ENCODE measurements at regions not wholly inside any gene's neighbourhood (a gene's known extent, or its start where the extent isn't known, plus 50 kb on each side); places are given as distances from the start of the nearest gene placed in this dataset.

GRCh38 chr13:53188120-53188519 is 159.5 kb downstream of the OLFM4 start:
- Histone ChIP-seq H3K4me1 (ENCODE audit: control insufficient read depth, extremely low read depth, insufficient read depth, low read length) (peaks cover 10% of the 10 kb centered on the region), H3K79me2 (ENCODE audit: control insufficient read depth, insufficient read depth, low read length) (no peaks in the 10 kb centered on the region), H4K20me1 (ENCODE audit: control insufficient read depth, extremely low read depth, insufficient read depth, low read length) (no peaks in the 10 kb centered on the region), H3K27me3 (ENCODE audit: control insufficient read depth, extremely low read depth, insufficient read depth, low read length) (no peaks in the 10 kb centered on the region), H3K9me1 (ENCODE audit: control insufficient read depth, extremely low read depth, insufficient read depth, low read length) (no peaks in the 10 kb centered on the region), H3K9me3 (ENCODE audit: control insufficient read depth, low read depth, low read length) (no peaks in the 10 kb centered on the region), H3K4me2 (ENCODE audit: control insufficient read depth, extremely low read depth, insufficient read depth, low read depth, low read length) (no peak overlapping the region), H3K9ac (ENCODE audit: control insufficient read depth, extremely low read depth, insufficient read depth, low read length) (no peak overlapping the region), H2AFZ (ENCODE audit: control insufficient read depth, low read length) (no peak overlapping the region), H3K4me3 (ENCODE audit: control insufficient read depth in 2 of 3, extremely low read depth in 1 of 3, insufficient read depth in 2 of 3, low read depth in 1 of 3, low read length in 3 of 3) (no peak overlapping the region), H3K36me3 (ENCODE audit: control insufficient read depth in 2 of 2, extremely low read depth in 1 of 2, insufficient read depth in 2 of 2, low read length in 2 of 2) (no peaks in the 10 kb centered on the region), H3K27ac (ENCODE audit: control insufficient read depth, insufficient read depth, low read length) (no peak overlapping the region)
- DNase-seq (ENCODE audit: low read depth, low spot score) (no peak), FAIRE-seq (no peak)
- TF ChIP-seq, protein P1, sequence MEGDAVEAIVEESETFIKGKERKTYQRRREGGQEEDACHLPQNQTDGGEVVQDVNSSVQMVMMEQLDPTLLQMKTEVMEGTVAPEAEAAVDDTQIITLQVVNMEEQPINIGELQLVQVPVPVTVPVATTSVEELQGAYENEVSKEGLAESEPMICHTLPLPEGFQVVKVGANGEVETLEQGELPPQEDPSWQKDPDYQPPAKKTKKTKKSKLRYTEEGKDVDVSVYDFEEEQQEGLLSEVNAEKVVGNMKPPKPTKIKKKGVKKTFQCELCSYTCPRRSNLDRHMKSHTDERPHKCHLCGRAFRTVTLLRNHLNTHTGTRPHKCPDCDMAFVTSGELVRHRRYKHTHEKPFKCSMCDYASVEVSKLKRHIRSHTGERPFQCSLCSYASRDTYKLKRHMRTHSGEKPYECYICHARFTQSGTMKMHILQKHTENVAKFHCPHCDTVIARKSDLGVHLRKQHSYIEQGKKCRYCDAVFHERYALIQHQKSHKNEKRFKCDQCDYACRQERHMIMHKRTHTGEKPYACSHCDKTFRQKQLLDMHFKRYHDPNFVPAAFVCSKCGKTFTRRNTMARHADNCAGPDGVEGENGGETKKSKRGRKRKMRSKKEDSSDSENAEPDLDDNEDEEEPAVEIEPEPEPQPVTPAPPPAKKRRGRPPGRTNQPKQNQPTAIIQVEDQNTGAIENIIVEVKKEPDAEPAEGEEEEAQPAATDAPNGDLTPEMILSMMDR (optimal IDR thresholded peaks at IDR 0.05 in 1 of 3, IDR thresholded peaks at IDR 0.05 in 1 of 3, conservative IDR thresholded peaks at IDR 0.05 in 1 of 3; ENCODE audit: extremely low read depth in 1 of 3, insufficient read depth in 2 of 3, low read length in 3 of 3), result no peak
- no peak for TF ChIP-seq EZH2 (IDR thresholded peaks at IDR 0.05; ENCODE audit: low read length)
- dilution Hi-C loops (cut with MboI; ENCODE audit: extremely low pct_ligation_motif_present, low sequenced_read_pairs), result no loop called here

- no peak for FAIRE-seq
- Histone ChIP-seq H3K9me3 (ENCODE audit: control insufficient read depth, low read depth, low read length) (no peaks in the 10 kb centered on the region), H3K4me2 (ENCODE audit: control insufficient read depth, extremely low read depth, insufficient read depth, low read depth, low read length) (no peak overlapping the region), H3K4me1 (ENCODE audit: control insufficient read depth, extremely low read depth, insufficient read depth, low read length) (peaks cover 10% of the 10 kb centered on the region), H3K27me3 (ENCODE audit: control insufficient read depth, extremely low read depth, insufficient read depth, low read length) (no peaks in the 10 kb centered on the region), H2AFZ (ENCODE audit: control insufficient read depth, low read length) (no peak overlapping the region), H3K27ac (ENCODE audit: control insufficient read depth, insufficient read depth, low read length) (no peak overlapping the region), H3K79me2 (ENCODE audit: control insufficient read depth, insufficient read depth, low read length) (no peaks in the 10 kb centered on the region), H3K4me3 (ENCODE audit: control insufficient read depth in 2 of 3, extremely low read depth in 1 of 3, insufficient read depth in 2 of 3, low read depth in 1 of 3, low read length in 3 of 3) (no peak overlapping the region), H3K9me1 (ENCODE audit: control insufficient read depth, extremely low read depth, insufficient read depth, low read length) (no peaks in the 10 kb centered on the region), H4K20me1 (ENCODE audit: control insufficient read depth, extremely low read depth, insufficient read depth, low read length) (no peaks in the 10 kb centered on the region), H3K36me3 (ENCODE audit: control insufficient read depth in 2 of 2, extremely low read depth in 1 of 2, insufficient read depth in 2 of 2, low read length in 2 of 2) (no peaks in the 10 kb centered on the region), H3K9ac (ENCODE audit: control insufficient read depth, extremely low read depth, insufficient read depth, low read length) (no peak overlapping the region)
- DNase-seq (ENCODE audit: low read depth, low spot score), result no peak
- TF ChIP-seq, protein P1 (optimal IDR thresholded peaks at IDR 0.05 in 1 of 3, IDR thresholded peaks at IDR 0.05 in 1 of 3, conservative IDR thresholded peaks at IDR 0.05 in 1 of 3; ENCODE audit: extremely low read depth in 1 of 3, insufficient read depth in 2 of 3, low read length in 3 of 3), result peak in 1 of 3 experiments; percentile 9
- no peak for TF ChIP-seq EZH2 (IDR thresholded peaks at IDR 0.05; ENCODE audit: low read length)
- dilution Hi-C loops (cut with MboI; ENCODE audit: extremely low pct_ligation_motif_present, low sequenced_read_pairs), result no loop called here
These were observed 160.5 kb downstream of the OLFM4 start for GRCh38 chr13:53189162-53189561.
